ENCODE measurements at regions not wholly inside any gene's neighbourhood (a gene's known extent, or its start where the extent isn't known, plus 50 kb on each side); places are given as distances from the start of the nearest gene placed in this dataset.

DNA sequence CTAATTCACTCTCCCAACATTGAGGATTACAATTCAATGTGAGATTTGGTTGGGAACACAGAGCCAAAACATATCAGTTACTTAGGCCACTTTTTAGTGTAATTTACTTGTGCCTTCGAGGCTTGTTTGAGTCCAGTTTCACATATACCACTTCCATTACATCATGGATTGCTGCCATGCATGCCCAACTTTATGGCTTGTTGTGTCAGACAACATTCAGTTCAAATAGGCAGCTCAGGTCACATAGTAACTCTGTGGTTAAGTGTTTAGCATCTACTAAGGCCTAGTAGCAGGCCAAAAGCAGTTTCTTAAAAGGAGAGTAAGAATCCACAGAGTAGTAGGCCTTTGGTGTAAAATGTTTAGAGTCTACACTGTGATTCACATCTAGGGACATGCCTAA, 164.3 kb upstream of the GMNC start:
- TF ChIP-seq, protein P1, sequence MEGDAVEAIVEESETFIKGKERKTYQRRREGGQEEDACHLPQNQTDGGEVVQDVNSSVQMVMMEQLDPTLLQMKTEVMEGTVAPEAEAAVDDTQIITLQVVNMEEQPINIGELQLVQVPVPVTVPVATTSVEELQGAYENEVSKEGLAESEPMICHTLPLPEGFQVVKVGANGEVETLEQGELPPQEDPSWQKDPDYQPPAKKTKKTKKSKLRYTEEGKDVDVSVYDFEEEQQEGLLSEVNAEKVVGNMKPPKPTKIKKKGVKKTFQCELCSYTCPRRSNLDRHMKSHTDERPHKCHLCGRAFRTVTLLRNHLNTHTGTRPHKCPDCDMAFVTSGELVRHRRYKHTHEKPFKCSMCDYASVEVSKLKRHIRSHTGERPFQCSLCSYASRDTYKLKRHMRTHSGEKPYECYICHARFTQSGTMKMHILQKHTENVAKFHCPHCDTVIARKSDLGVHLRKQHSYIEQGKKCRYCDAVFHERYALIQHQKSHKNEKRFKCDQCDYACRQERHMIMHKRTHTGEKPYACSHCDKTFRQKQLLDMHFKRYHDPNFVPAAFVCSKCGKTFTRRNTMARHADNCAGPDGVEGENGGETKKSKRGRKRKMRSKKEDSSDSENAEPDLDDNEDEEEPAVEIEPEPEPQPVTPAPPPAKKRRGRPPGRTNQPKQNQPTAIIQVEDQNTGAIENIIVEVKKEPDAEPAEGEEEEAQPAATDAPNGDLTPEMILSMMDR (IDR thresholded peaks at IDR 0.05; ENCODE audit: low read depth, low read length), result no peak
- TF ChIP-seq, protein P2, sequence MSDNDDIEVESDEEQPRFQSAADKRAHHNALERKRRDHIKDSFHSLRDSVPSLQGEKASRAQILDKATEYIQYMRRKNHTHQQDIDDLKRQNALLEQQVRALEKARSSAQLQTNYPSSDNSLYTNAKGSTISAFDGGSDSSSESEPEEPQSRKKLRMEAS (IDR thresholded peaks at IDR 0.05; ENCODE audit: low read depth, low read length), result no peak
